ENCODE measurements at regions not wholly inside any gene's neighbourhood (a gene's known extent, or its start where the extent isn't known, plus 50 kb on each side); places are given as distances from the start of the nearest gene placed in this dataset.

GRCh38 chr18:47530695-47531094, 279.2 kb upstream of the SKOR2 start:
- DNase-seq = no peak

- no peak for DNase-seq
Observed at GRCh38 chr18:47528343-47528742, 276.9 kb upstream of the SKOR2 start.

GRCh38 chr18:47526147-47526546, 274.7 kb upstream of the SKOR2 start:
- no peak for DNase-seq

GRCh38 chr18:47522359-47522758, 270.9 kb upstream of the SKOR2 start:
- no peak for DNase-seq

GRCh38 chr18:47520263-47520662, 268.8 kb upstream of the SKOR2 start:
- DNase-seq = no peak

GRCh38 chr18:47519706-47520105, 268.2 kb upstream of the SKOR2 start:
- no peak for DNase-seq

- DNase-seq = no peak
Observed at GRCh38 chr18:47519277-47519676, 267.8 kb upstream of the SKOR2 start.

GRCh38 chr18:47513614-47514013, 262.2 kb upstream of the SKOR2 start:
- DNase-seq = no peak

- DNase-seq = no peak
Observed at GRCh38 chr18:47512726-47513435, 261.4 kb upstream of the SKOR2 start.

GRCh38 chr18:47512056-47512455, 260.6 kb upstream of the SKOR2 start:
- no peak for DNase-seq

- no peak for DNase-seq
Observed at GRCh38 chr18:47510831-47511230, 259.4 kb upstream of the SKOR2 start.

GRCh38 chr18:47507651-47508050, 256.2 kb upstream of the SKOR2 start:
- no peak for DNase-seq

- no peak for DNase-seq
Observed at GRCh38 chr18:47506897-47507296, 255.4 kb upstream of the SKOR2 start.

- DNase-seq = no peak
Observed at GRCh38 chr18:47501946-47502345, 250.5 kb upstream of the SKOR2 start.

GRCh38 chr18:47500930-47501329, 249.5 kb upstream of the SKOR2 start:
- DNase-seq = no peak

GRCh38 chr18:47492691-47493090, 241.2 kb upstream of the SKOR2 start:
- no peak for DNase-seq

GRCh38 chr18:47490882-47491281, 239.4 kb upstream of the SKOR2 start:
- no peak for DNase-seq

- no peak for DNase-seq
Observed at GRCh38 chr18:47485221-47485797, 233.8 kb upstream of the SKOR2 start.

GRCh38 chr18:47484068-47484467, 232.6 kb upstream of the SKOR2 start:
- DNase-seq = no peak

GRCh38 chr18:47480166-47480565, 228.7 kb upstream of the SKOR2 start:
- no peak for DNase-seq

- DNase-seq = no peak
Observed at GRCh38 chr18:47471784-47472183, 220.3 kb upstream of the SKOR2 start.

- no peak for DNase-seq
Observed at GRCh38 chr18:47470941-47471340, 219.5 kb upstream of the SKOR2 start.

- no peak for DNase-seq
Observed at GRCh38 chr18:47469576-47469975, 218.1 kb upstream of the SKOR2 start.

GRCh38 chr18:47461977-47462376, 210.5 kb upstream of the SKOR2 start:
- DNase-seq = no peak

GRCh38 chr18:47461406-47461948, 210.0 kb upstream of the SKOR2 start:
- DNase-seq = no peak
